Head of caudate nucleus (tissue), 42 donors: ENCODE measurements at regions not wholly inside any gene's neighbourhood (a gene's known extent, or its start where the extent isn't known, plus 50 kb on each side); places are given as distances from the start of the nearest gene placed in this dataset.

Source experiments
- DNase-seq, 42 donors: peaks; one replicate each; pipeline versions ENCODE4 v3.0.0 to v3.0.0-alpha.2; 2020 to 2021; ENCODE audit warnings: mixed read lengths in 7 of 42
- intact Hi-C: fragments of 100-400 bp; cut with DNase I; formaldehyde crosslinking; loops from one replicate; pipeline ENCODE4 v1.15.0; 2022

- DNase-seq: peak in 1 of 42 donors; percentile 9
- intact Hi-C loops: no loop called here
Observed at GRCh38 chr1:22217811-22218460, 75.0 kb upstream of the WNT4 start.

- intact Hi-C loops: no loop called here
- peak in 2 of 42 donors; percentile 8 to 9 for DNase-seq
Observed at GRCh38 chr1:22218618-22219250, 75.8 kb upstream of the WNT4 start.

- intact Hi-C loops: no loop called here
- DNase-seq: no peak
Observed at GRCh38 chr1:22221233-22221780, 78.4 kb upstream of the WNT4 start.

GRCh38 chr1:22222723-22223122, 79.8 kb upstream of the WNT4 start:
- intact Hi-C loops: no loop called here
- no peak for DNase-seq

- intact Hi-C loops: no loop called here
- DNase-seq: no peak
Observed at GRCh38 chr1:22223176-22223575, 80.3 kb upstream of the WNT4 start.

- intact Hi-C loops: no loop called here
Observed at GRCh38 chr1:22224091-22224490, 81.2 kb upstream of the WNT4 start.

GRCh38 chr1:22224631-22225030, 81.7 kb upstream of the WNT4 start:
- DNase-seq: no peak
- intact Hi-C loops: no loop called here

More at GRCh38 chr1:22224091-22224490, 81.2 kb upstream of the WNT4 start:
- no peak for DNase-seq

GRCh38 chr1:22225858-22226589, 83.1 kb upstream of the WNT4 start:
- intact Hi-C loops: no loop called here
- no peak for DNase-seq

GRCh38 chr1:22228074-22228473, 85.2 kb upstream of the WNT4 start:
- DNase-seq: no peak
- intact Hi-C loops: no loop called here

- DNase-seq: no peak
- intact Hi-C loops: no loop called here
Observed at GRCh38 chr1:22228505-22228911, 85.6 kb upstream of the WNT4 start.

GRCh38 chr1:22229379-22229778, 86.5 kb upstream of the WNT4 start:
- DNase-seq: no peak
- intact Hi-C loops: no loop called here

- no peak for DNase-seq
- intact Hi-C loops: no loop called here
Observed at GRCh38 chr1:22231068-22231593, 88.2 kb upstream of the WNT4 start.

- intact Hi-C loops: no loop called here
- no peak for DNase-seq
Observed at GRCh38 chr1:22231995-22232690, 89.2 kb upstream of the WNT4 start.

GRCh38 chr1:22233222-22233621, 90.3 kb upstream of the WNT4 start:
- intact Hi-C loops: no loop called here
- DNase-seq: no peak

- peak in 2 of 42 donors; percentile 20 to 29 for DNase-seq
- intact Hi-C loops: no loop called here
Observed at GRCh38 chr1:22234476-22235030, 91.7 kb upstream of the WNT4 start.

GRCh38 chr1:22236166-22236565, 93.3 kb upstream of the WNT4 start:
- no peak for DNase-seq
- intact Hi-C loops: no loop called here

- no peak for DNase-seq
- intact Hi-C loops: no loop called here
Observed at GRCh38 chr1:22236900-22237299, 94.0 kb upstream of the WNT4 start.

GRCh38 chr1:22237433-22238093, 94.7 kb upstream of the WNT4 start:
- DNase-seq: no peak
- intact Hi-C loops: no loop called here
